NCI-H345 treated with DMSO at 0.1 percent for 48 hours (cell line): ENCODE measurements at regions not wholly inside any gene's neighbourhood (a gene's known extent, or its start where the extent isn't known, plus 50 kb on each side); places are given as distances from the start of the nearest gene placed in this dataset.

Experiments used
- DNase-seq: peaks from one replicate; lab custom pipeline; 2025; ENCODE audit not compliant: unreplicated experiment; lab: John Stamatoyannopoulos, UW

- DNase-seq = no peak
Observed at GRCh38 chr7:114853189-114853588, 68.7 kb upstream of the MDFIC start.

- DNase-seq = no peak
Observed at GRCh38 chr7:114854369-114854768, 67.5 kb upstream of the MDFIC start.

GRCh38 chr7:114856625-114857024 lies 65.3 kb upstream of the MDFIC start:
- no peak for DNase-seq

GRCh38 chr7:114857605-114858004 lies 64.3 kb upstream of the MDFIC start:
- DNase-seq = no peak

- DNase-seq = no peak
Observed at GRCh38 chr7:114859477-114859876, 62.4 kb upstream of the MDFIC start.

- no peak for DNase-seq
Observed at GRCh38 chr7:114860206-114860605, 61.7 kb upstream of the MDFIC start.

- DNase-seq = no peak
Observed at GRCh38 chr7:114862406-114862805, 59.5 kb upstream of the MDFIC start.

GRCh38 chr7:114864278-114864677 lies 57.6 kb upstream of the MDFIC start:
- DNase-seq = no peak

GRCh38 chr7:114865564-114865963 lies 56.3 kb upstream of the MDFIC start:
- no peak for DNase-seq
